Loucy (cell line): ENCODE measurements at regions not wholly inside any gene's neighbourhood (a gene's known extent, or its start where the extent isn't known, plus 50 kb on each side); places are given as distances from the start of the nearest gene placed in this dataset.

Source experiments
- H2AFZ ChIP-seq: fragments of 200-600 bp; sonication (generic); 2 replicates; pipeline ENCODE4 v1.6.0; 2016; ENCODE audit warnings: antibody characterized with exemption, mild to moderate bottlenecking, low read length, moderate library complexity
- H3F3A ChIP-seq: fragments of 200-600 bp; 2 replicates; pipeline ENCODE4 v1.6.0; 2016; ENCODE audit warnings: antibody characterized with exemption, low read depth, mild to moderate bottlenecking
- H3K27me3 ChIP-seq: fragments of 200-600 bp; sonication (generic); 2 replicates; pipeline ENCODE4 v1.6.1; 2014; ENCODE audit warnings: low read length, mild to moderate bottlenecking; ENCODE audit not compliant: insufficient read depth, poor library complexity, severe bottlenecking
- H3K36me3 ChIP-seq: fragments of 200-600 bp; sonication (generic); 2 replicates; pipeline ENCODE4 v1.6.1; 2016; ENCODE audit warnings: low read length; ENCODE audit not compliant: insufficient read depth
- H3K4me1 ChIP-seq: fragments of 200-600 bp; sonication (generic); 2 replicates; pipeline ENCODE4 v1.5.1; 2014; ENCODE audit warnings: low read length, mild to moderate bottlenecking; ENCODE audit not compliant: insufficient read depth, poor library complexity, severe bottlenecking
- H3K4me2 ChIP-seq: fragments of 200-600 bp; sonication (generic); 2 replicates; pipeline ENCODE4 v1.6.0; 2014; ENCODE audit warnings: antibody characterized with exemption, low read length, low read depth, mild to moderate bottlenecking; ENCODE audit not compliant: poor library complexity, severe bottlenecking
- H3K4me3 ChIP-seq: fragments of 200-600 bp; sonication (generic); 2 replicates; pipeline ENCODE4 v1.5.1; 2014; ENCODE audit warnings: low read length, mild to moderate bottlenecking, mixed read lengths; ENCODE audit not compliant: poor library complexity, severe bottlenecking
- H3K79me2 ChIP-seq: fragments of 200-600 bp; sonication (generic); 2 replicates; pipeline ENCODE4 v1.6.1; 2014; ENCODE audit warnings: low read length; ENCODE audit not compliant: insufficient read depth
- H3K9ac ChIP-seq: fragments of 200-600 bp; sonication (generic); 2 replicates; pipeline ENCODE4 v1.6.0; 2014; ENCODE audit warnings: mild to moderate bottlenecking, low read depth, low read length, moderate library complexity; ENCODE audit not compliant: poor library complexity, severe bottlenecking
- H3K9me2 ChIP-seq: fragments of 200-600 bp; sonication (generic); replicated peaks from 2 replicates; pipeline ENCODE4 v1.6.1; 2016; ENCODE audit warnings: low read depth, low read length, mixed read lengths
- H3K9me3 ChIP-seq: fragments of 200-600 bp; sonication (generic); 2 replicates; pipeline ENCODE4 v1.6.1; 2014; ENCODE audit warnings: mild to moderate bottlenecking, antibody characterized with exemption, low read length, low read depth; ENCODE audit not compliant: insufficient read depth
- H4K20me1 ChIP-seq: fragments of 200-600 bp; sonication (generic); 2 replicates; pipeline ENCODE4 v1.6.0; 2014; ENCODE audit warnings: antibody characterized with exemption, low read length, mild to moderate bottlenecking; ENCODE audit not compliant: insufficient read depth, poor library complexity, severe bottlenecking
- CTCF ChIP-seq: fragments of 200-600 bp; sonication (generic); conservative IDR thresholded peaks from 2 replicates; pipeline ENCODE4 v1.5.1; 2014; ENCODE audit warnings: mild to moderate bottlenecking, antibody characterized with exemption, low read length
- EZH2phosphoT487 ChIP-seq: fragments of 200-600 bp; IDR thresholded peaks from 2 replicates; pipeline ENCODE4 v1.6.1; 2018; ENCODE audit warnings: antibody characterized with exemption, mild to moderate bottlenecking, moderate library complexity, borderline replicate concordance

DNA sequence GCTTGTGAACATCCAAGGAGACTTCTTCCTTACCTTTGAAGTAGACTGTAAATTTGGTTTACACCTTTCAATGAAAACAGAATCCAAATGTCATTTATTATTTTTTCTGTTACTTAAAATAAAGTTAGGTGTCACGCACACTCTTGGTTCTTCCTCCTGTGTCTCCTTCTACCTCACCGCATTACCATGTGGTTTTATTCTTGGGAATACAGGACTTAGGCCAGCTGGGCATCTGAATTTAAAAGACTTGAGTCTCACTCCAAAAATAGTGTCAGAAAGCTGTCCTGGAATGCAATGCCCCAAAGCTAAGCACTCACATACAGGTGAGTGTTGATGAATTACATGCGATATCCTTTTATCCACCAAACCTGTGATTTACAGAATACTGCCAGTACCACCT is 66.4 kb downstream of the MAF start:
- Histone ChIP-seq H3F3A (no peaks in the 10 kb centered on the region), H3K27me3 (no peaks in the 10 kb centered on the region), H3K9me3 (no peaks in the 10 kb centered on the region), H3K4me2 (no peak overlapping the region), H3K4me3 (no peak overlapping the region), H3K9me2 (no peaks in the 10 kb centered on the region), H3K79me2 (no peaks in the 10 kb centered on the region), H3K9ac (no peak overlapping the region), H4K20me1 (no peaks in the 10 kb centered on the region), H3K4me1 (peaks cover 5% of the 10 kb centered on the region), H3K36me3 (no peaks in the 10 kb centered on the region), H2AFZ (no peak overlapping the region)
- TF ChIP-seq EZH2phosphoT487, result no peak
- no peak for TF ChIP-seq CTCF

GRCh38 chr16:79533292-79533691 is 67.2 kb downstream of the MAF start:
- Histone ChIP-seq H3K9me2 (no peaks in the 10 kb centered on the region), H3K79me2 (no peaks in the 10 kb centered on the region), H4K20me1 (no peaks in the 10 kb centered on the region), H3K27me3 (no peaks in the 10 kb centered on the region), H3K4me3 (no peak overlapping the region), H3K36me3 (no peaks in the 10 kb centered on the region), H3K4me1 (peaks cover 5% of the 10 kb centered on the region), H3K9ac (no peak overlapping the region), H3F3A (no peaks in the 10 kb centered on the region), H2AFZ (no peak overlapping the region), H3K9me3 (no peaks in the 10 kb centered on the region), H3K4me2 (no peak overlapping the region)
- TF ChIP-seq CTCF, result no peak
- TF ChIP-seq EZH2phosphoT487, result no peak

- H3K9me2 ChIP-seq, result no peaks in the 10 kb centered on the region
- H3F3A ChIP-seq, result no peaks in the 10 kb centered on the region
- H3K36me3 ChIP-seq, result no peaks in the 10 kb centered on the region
- no peak overlapping the region for H3K4me3 ChIP-seq
- H3K79me2 ChIP-seq, result no peaks in the 10 kb centered on the region
- H2AFZ ChIP-seq, result no peak overlapping the region
- no peaks in the 10 kb centered on the region for H3K9me3 ChIP-seq
- H4K20me1 ChIP-seq, result no peaks in the 10 kb centered on the region
- no peak overlapping the region for H3K9ac ChIP-seq
- TF ChIP-seq CTCF (no peak), EZH2phosphoT487 (no peak)
- H3K4me1 ChIP-seq, result peaks cover 5% of the 10 kb centered on the region
- H3K4me2 ChIP-seq, result no peak overlapping the region
- no peaks in the 10 kb centered on the region for H3K27me3 ChIP-seq
These were observed 67.8 kb downstream of the MAF start for GRCh38 chr16:79532785-79533184.
